ENCODE measurements at regions not wholly inside any gene's neighbourhood (a gene's known extent, or its start where the extent isn't known, plus 50 kb on each side); places are given as distances from the start of the nearest gene placed in this dataset.

DNA sequence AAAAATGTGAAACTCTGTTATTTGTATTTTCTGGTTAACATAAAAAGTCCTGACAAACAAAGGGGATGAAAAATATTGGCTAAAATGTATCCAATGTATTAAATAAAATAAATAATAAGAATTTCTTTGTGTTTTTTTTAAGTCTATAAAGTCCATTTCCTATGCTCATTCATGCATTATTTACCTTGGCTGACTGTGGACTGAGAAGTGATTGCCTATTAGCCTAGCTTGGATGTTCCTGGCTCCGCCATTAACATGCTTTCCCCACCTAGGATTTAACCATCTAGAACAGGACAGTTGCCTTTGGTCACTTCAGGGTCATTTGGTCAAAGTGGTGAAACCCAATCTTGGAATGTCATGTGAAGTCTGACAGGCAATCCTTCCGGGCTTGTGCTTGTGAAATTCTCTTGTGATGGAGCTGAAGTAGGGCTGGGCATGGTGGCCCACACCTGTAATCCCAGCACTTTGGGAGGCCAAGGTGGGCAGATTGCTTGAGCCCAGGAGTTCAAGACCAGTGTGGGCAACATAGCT, 60.4 kb upstream of the TANC1 start:
- TF ChIP-seq POLR2A (IDR thresholded peaks at IDR 0.05) (no peak), CTCF (IDR thresholded peaks at IDR 0.05) (no peak)
